Dermis blood vessel endothelial cell (primary cell): ENCODE measurements at regions not wholly inside any gene's neighbourhood (a gene's known extent, or its start where the extent isn't known, plus 50 kb on each side); places are given as distances from the start of the nearest gene placed in this dataset.

ENCODE experiments used
- DNase-seq: peaks from one replicate; pipeline ENCODE4 v3.0.0; 2010

GRCh38 chr6:141364694-141365093 is 768.0 kb upstream of the GJE1 start:
- no peak for DNase-seq

GRCh38 chr6:141364232-141364631 is 768.5 kb upstream of the GJE1 start:
- DNase-seq, result no peak

- DNase-seq, result no peak
Measured at GRCh38 chr6:141361559-141361958, 771.2 kb upstream of the GJE1 start.

GRCh38 chr6:141359953-141360352 is 772.8 kb upstream of the GJE1 start:
- no peak for DNase-seq

- DNase-seq, result no peak
Measured at GRCh38 chr6:141354191-141354955, 778.4 kb upstream of the GJE1 start.

- no peak for DNase-seq
Measured at GRCh38 chr6:141351721-141352120, 781.0 kb upstream of the GJE1 start.

GRCh38 chr6:141349710-141350109 is 783.0 kb upstream of the GJE1 start:
- DNase-seq, result no peak

- DNase-seq, result no peak
Measured at GRCh38 chr6:141347906-141348492, 784.7 kb upstream of the GJE1 start.

GRCh38 chr6:141347086-141347485 is 785.6 kb upstream of the GJE1 start:
- no peak for DNase-seq

GRCh38 chr6:141346535-141346934 is 786.2 kb upstream of the GJE1 start:
- DNase-seq, result no peak

GRCh38 chr6:141337191-141337590 is 795.5 kb upstream of the GJE1 start:
- DNase-seq, result no peak

- DNase-seq, result no peak
Measured at GRCh38 chr6:141335477-141336273, 797.0 kb upstream of the GJE1 start.

GRCh38 chr6:141326925-141327324 is 805.8 kb upstream of the GJE1 start:
- peak; percentile 15 for DNase-seq

- peak; percentile 96 for DNase-seq
Measured at GRCh38 chr6:141326426-141326825, 806.3 kb upstream of the GJE1 start.

- DNase-seq, result no peak
Measured at GRCh38 chr6:141321493-141322347, 811.0 kb upstream of the GJE1 start.

GRCh38 chr6:141316236-141316635 is 816.5 kb upstream of the GJE1 start:
- DNase-seq, result no peak

- DNase-seq, result no peak
Measured at GRCh38 chr6:141313986-141314385, 818.7 kb upstream of the GJE1 start.

GRCh38 chr6:141309295-141309694 is 823.4 kb upstream of the GJE1 start:
- DNase-seq, result no peak

GRCh38 chr6:141307309-141307998 is 825.3 kb upstream of the GJE1 start:
- no peak for DNase-seq

GRCh38 chr6:141303907-141304306 is 828.8 kb upstream of the GJE1 start:
- DNase-seq, result no peak

GRCh38 chr6:141301779-141302178 is 830.9 kb upstream of the GJE1 start:
- DNase-seq, result no peak
